ENCODE measurements at regions not wholly inside any gene's neighbourhood (a gene's known extent, or its start where the extent isn't known, plus 50 kb on each side); places are given as distances from the start of the nearest gene placed in this dataset.

GRCh38 chr6:15989397-15989796 lies 139.5 kb upstream of the MYLIP start (continued):
- TF ChIP-seq ZNF592 (IDR thresholded peaks at IDR 0.05) (no peak), RUNX3 (IDR thresholded peaks at IDR 0.05; ENCODE audit: low read length) (peak; percentile 67), CHD1 (IDR thresholded peaks at IDR 0.05; ENCODE audit: low read depth, low read length) (no peak), ZBTB33 (IDR thresholded peaks at IDR 0.05) (no peak), ZNF217 (IDR thresholded peaks at IDR 0.05) (no peak), EED (IDR thresholded peaks at IDR 0.05; ENCODE audit: low read depth) (peak; percentile 60; the same call in 1 of the 2 replicates), BACH1 (IDR thresholded peaks at IDR 0.05; ENCODE audit: borderline replicate concordance) (no peak), WRNIP1 (IDR thresholded peaks at IDR 0.05; ENCODE audit: borderline replicate concordance, low read depth, low read length) (no peak), RAD51 (IDR thresholded peaks at IDR 0.05) (no peak), NFIC (IDR thresholded peaks at IDR 0.05; ENCODE audit: low read depth, low read length) (peak; percentile 51; the same call in 1 of the 2 replicates), RAD21 (IDR thresholded peaks at IDR 0.05; ENCODE audit: insufficient read depth, low read depth, low read length) (no peak), IKZF1 (conservative IDR thresholded peaks at IDR 0.05) (peak; percentile 66), CBX5 (IDR thresholded peaks at IDR 0.05; ENCODE audit: low read depth) (no peak), YY1 (IDR thresholded peaks at IDR 0.05; ENCODE audit: low read depth, low read length) (0 out of 2 replicates have a peak, but pooled peaks have one; percentile 6), MYC (IDR thresholded peaks at IDR 0.05; ENCODE audit: insufficient read depth, insufficient read length, insufficient replicate concordance, low read length, severe bottlenecking) (no peak), ZBTB11 (CRISPR knock-in tag; IDR thresholded peaks at IDR 0.05) (no peak), SMAD5 (IDR thresholded peaks at IDR 0.05; ENCODE audit: low read depth) (no peak), IRF4 (IDR thresholded peaks at IDR 0.05; ENCODE audit: low read depth, low read length) (0 out of 2 replicates have a peak, but pooled peaks have one; percentile 36), RBBP5 (conservative IDR thresholded peaks at IDR 0.05) (no peak), ZNF622 (IDR thresholded peaks at IDR 0.05) (no peak), TCF3 (IDR thresholded peaks at IDR 0.05; ENCODE audit: borderline replicate concordance, insufficient read depth, low read depth, low read length) (no peak), NBN (IDR thresholded peaks at IDR 0.05) (peak; percentile 65; the same call in 1 of the 2 replicates), SUPT20H (IDR thresholded peaks at IDR 0.05; ENCODE audit: borderline replicate concordance, control insufficient read depth, low read depth, low read length) (no peak), ASH2L (IDR thresholded peaks at IDR 0.05; ENCODE audit: borderline replicate concordance, low read depth) (no peak), ESRRA (IDR thresholded peaks at IDR 0.05; ENCODE audit: low read length) (no peak)

Data from GM12878 (cell line).